HCT116 (cell line): ENCODE measurements at regions not wholly inside any gene's neighbourhood (a gene's known extent, or its start where the extent isn't known, plus 50 kb on each side); places are given as distances from the start of the nearest gene placed in this dataset.

Experiments used
- ATAC-seq: fragments of 200-7000 bp; cut with Tn5 transposase; 2 replicates; pipeline ENCODE4 v1.9.1; 2020; ENCODE audit warnings: mild to moderate bottlenecking, moderate library complexity
- BruUV-seq: library from RNA; stranded (reverse); fragments of 400-500 nt; replicated peaks from 2 replicates; lab custom pipeline; 2021; lab: Mats Ljungman, UMichigan
- CTCF ChIA-PET: fragments of 300-600 bp; sonication (Branson Sonifier 250); formaldehyde crosslinking; loops from one replicate; lab custom pipeline; 2021; ENCODE audit warnings: antibody characterized with exemption; lab: Charles Lee
- POLR2A ChIA-PET: fragments of 300-600, 350-600 bp; sonication (Branson Sonifier 250); formaldehyde crosslinking; loops from one replicate; lab custom pipeline; 2021; ENCODE audit warnings: antibody characterized with exemption; lab: Charles Lee
- RAD21 ChIA-PET, 2 experiments: fragments of 300-600 bp; sonication (Branson Sonifier 250); formaldehyde crosslinking; loops; one replicate each; lab custom pipeline; 2023; ENCODE audit warnings: low total read pairs in 2 of 2; ENCODE audit not compliant: uncharacterized antibody in 2 of 2, unreplicated experiment in 2 of 2, low non-redundant PET in 1 of 2; lab: Charles Lee
- DNase-seq: peaks from one replicate; pipeline ENCODE4 v3.0.0-alpha.2; 2010; ENCODE audit warnings: low read depth, low spot score
- H2AFZ ChIP-seq: fragments of 200-600 bp; shearing (Covaris generic), sonication (generic); 2 replicates; pipeline ENCODE4 v1.6.1; 2017; ENCODE audit warnings: low read depth, mixed run types, mixed read lengths, antibody characterized with exemption, low read length; ENCODE audit not compliant: poor library complexity, severe bottlenecking
- H3K27ac ChIP-seq: 2 replicates; pipeline ENCODE4 v1.5.1; 2012; ENCODE audit warnings: low read depth, low read length
- H3K27me3 ChIP-seq: fragments of 200-600 bp; sonication (generic); 2 replicates; pipeline ENCODE4 v1.6.1; 2016; ENCODE audit warnings: mixed run types, low read length, mixed read lengths; ENCODE audit not compliant: insufficient read depth
- H3K36me3 ChIP-seq, 2 experiments: fragments of 200-500 bp in 1 of 2; fragments of 200-600 bp in 1 of 2; sonication (Bioruptor generic) in 1 of 2; sonication (generic) in 1 of 2; 2 replicates each; pipeline versions ENCODE4 v1.5.1 to v1.6.1; 2014 to 2016; ENCODE audit warnings: low read length in 2 of 2, inconsistent platforms in 1 of 2, mixed read lengths in 1 of 2, mixed run types in 1 of 2; ENCODE audit not compliant: insufficient read depth in 2 of 2, control insufficient read depth in 1 of 2
- H3K4me1 ChIP-seq, 2 experiments: fragments of 200-600 bp in 1 of 2; sonication (generic) in 1 of 2; 2 replicates each; pipeline versions ENCODE4 v1.5.1 to v1.6.1; 2012 to 2017; ENCODE audit warnings: low read length in 2 of 2, inconsistent platforms in 1 of 2, mild to moderate bottlenecking in 1 of 2, mixed read lengths in 1 of 2, mixed run types in 1 of 2, moderate library complexity in 1 of 2; ENCODE audit not compliant: insufficient read depth in 2 of 2, control insufficient read depth in 1 of 2
- H3K4me2 ChIP-seq: fragments of 200-600 bp; sonication (generic); 2 replicates; pipeline ENCODE4 v1.6.1; 2017; ENCODE audit warnings: mixed run types, low read length, mixed read lengths
- H3K4me3 ChIP-seq, 2 experiments: fragments of 200-600 bp in 1 of 2; sonication (generic) in 1 of 2; replicated peaks in 1 of 2; 2 replicates each; pipeline ENCODE4 v1.5.1; 2011 to 2016; ENCODE audit warnings: low read length in 2 of 2, control low read depth in 1 of 2, low read depth in 1 of 2, mild to moderate bottlenecking in 1 of 2, mixed read lengths in 1 of 2, mixed run types in 1 of 2
- H3K79me2 ChIP-seq: fragments of 200-600 bp; sonication (generic); 2 replicates; pipeline ENCODE4 v1.6.1; 2017; ENCODE audit warnings: mild to moderate bottlenecking, mixed run types, low read length, moderate library complexity, mixed read lengths; ENCODE audit not compliant: insufficient read depth
- H3K9ac ChIP-seq: fragments of 200-600 bp; sonication (generic); 2 replicates; pipeline ENCODE4 v1.6.1; 2016; ENCODE audit warnings: low read length, mixed read lengths
- H3K9me2 ChIP-seq: fragments of 200-600 bp; sonication (generic), shearing (Covaris generic); 2 replicates; pipeline ENCODE4 v1.6.1; 2017; ENCODE audit warnings: mixed run types, mild to moderate bottlenecking, moderate library complexity; ENCODE audit not compliant: insufficient read depth
- H3K9me3 ChIP-seq, 2 experiments: fragments of 200-500 bp in 1 of 2; fragments of 200-600 bp in 1 of 2; sonication (Bioruptor generic) in 1 of 2; sonication (generic) in 1 of 2; 2 replicates each; pipeline ENCODE4 v1.6.1; 2014 to 2017; ENCODE audit warnings: low read length in 2 of 2, mixed read lengths in 2 of 2, inconsistent platforms in 1 of 2, low read depth in 1 of 2, mild to moderate bottlenecking in 1 of 2, mixed run types in 1 of 2, moderate library complexity in 1 of 2; ENCODE audit not compliant: control insufficient read depth in 1 of 2, insufficient read depth in 1 of 2
- H4K20me1 ChIP-seq: fragments of 200-600 bp; sonication (generic), shearing (Covaris generic); 2 replicates; pipeline ENCODE4 v1.6.1; 2017; ENCODE audit warnings: mixed run types, mild to moderate bottlenecking, moderate library complexity; ENCODE audit not compliant: insufficient read depth
- CBX3 ChIP-seq: IDR thresholded peaks from 2 replicates; pipeline ENCODE4 v1.6.1; 2012; ENCODE audit warnings: low read depth
- EGR1 ChIP-seq: IDR thresholded peaks from 2 replicates; pipeline ENCODE4 v1.6.1; 2012; ENCODE audit warnings: low read depth
- MAX ChIP-seq: IDR thresholded peaks from 2 replicates; pipeline ENCODE4 v1.6.1; 2012
- POLR2A ChIP-seq: IDR thresholded peaks from 2 replicates; pipeline ENCODE4 v1.7.0; 2011; ENCODE audit warnings: borderline replicate concordance; ENCODE audit not compliant: insufficient read depth, insufficient read length; ENCODE audit errors: extremely low read depth
- intact Hi-C: fragments of 100-400 bp; cut with micrococcal nuclease; formaldehyde crosslinking; loops from 2 replicates; pipeline ENCODE4 v1.10.0; 2022

- H4K20me1 ChIP-seq, result no peaks in the 10 kb centered on the region
- ChIA-PET RAD21 (no interaction called here), POLR2A (no interaction called here)
- no peak overlapping the region for H3K9ac ChIP-seq
- no peaks in the 10 kb centered on the region for H3K9me2 ChIP-seq
- ATAC-seq (no peak), DNase-seq (no peak)
- H2AFZ ChIP-seq, result no peak overlapping the region
- no peaks in the 10 kb centered on the region for H3K79me2 ChIP-seq
- no peaks in the 10 kb centered on the region for H3K27me3 ChIP-seq
- no peaks in the 10 kb centered on the region for H3K36me3 ChIP-seq
- H3K4me1 ChIP-seq, result peaks cover 0 to 3% of the 10 kb centered on the region in 2 experiments; a peak in 1 of 4 replicates
- no peak for TF ChIP-seq POLR2A
- TF ChIP-seq CBX3, result no peak
- TF ChIP-seq, all 23 proteins: peak for 0
- CTCF ChIA-PET, result no interaction called here
- H3K4me2 ChIP-seq, result no peak overlapping the region
- intact Hi-C loops, result no loop called here
- H3K4me3 ChIP-seq, result no peak overlapping the region
- no TSS peak for BruUV-seq
- H3K9me3 ChIP-seq, result no peaks in the 10 kb centered on the region
- H3K27ac ChIP-seq, result no peak overlapping the region
Observed at GRCh38 chr1:101183388-101183699, 53.5 kb upstream of the S1PR1 start.

GRCh38 chr1:101182627-101183387 lies 54.0 kb upstream of the S1PR1 start:
- Histone ChIP-seq H3K36me3 (no peaks in the 10 kb centered on the region), H3K4me2 (no peak overlapping the region), H3K27me3 (no peaks in the 10 kb centered on the region), H3K79me2 (no peaks in the 10 kb centered on the region), H3K9me3 (no peaks in the 10 kb centered on the region), H3K9me2 (no peaks in the 10 kb centered on the region), H3K4me3 (no peak overlapping the region), H3K27ac (no peak overlapping the region), H3K4me1 (no peaks in the 10 kb centered on the region), H4K20me1 (no peaks in the 10 kb centered on the region), H2AFZ (no peak overlapping the region), H3K9ac (no peak overlapping the region)
- no TSS peak for BruUV-seq
- ChIA-PET CTCF (no interaction called here), POLR2A (no interaction called here), RAD21 (no interaction called here)
- no peak for TF ChIP-seq EGR1
- no peak for ATAC-seq
- no peak for DNase-seq
- intact Hi-C loops, result no loop called here

GRCh38 chr1:101181930-101182329 lies 54.9 kb upstream of the S1PR1 start:
- Histone ChIP-seq H3K4me3 (no peak overlapping the region), H3K9ac (no peak overlapping the region), H3K79me2 (no peaks in the 10 kb centered on the region), H4K20me1 (no peaks in the 10 kb centered on the region), H3K36me3 (no peaks in the 10 kb centered on the region), H3K27ac (no peak overlapping the region), H3K4me1 (no peaks in the 10 kb centered on the region), H2AFZ (no peak overlapping the region), H3K4me2 (no peak overlapping the region), H3K9me2 (no peaks in the 10 kb centered on the region), H3K27me3 (no peaks in the 10 kb centered on the region), H3K9me3 (no peaks in the 10 kb centered on the region)
- ChIA-PET RAD21 (no interaction called here), POLR2A (no interaction called here), CTCF (no interaction called here)
- no peak for ATAC-seq
- no peak for TF ChIP-seq MAX
- BruUV-seq, result no TSS peak
- intact Hi-C loops, result no loop called here
- no peak for DNase-seq
